Upper lobe of right lung (tissue), 1 donor: ENCODE measurements at regions not wholly inside any gene's neighbourhood (a gene's known extent, or its start where the extent isn't known, plus 50 kb on each side); places are given as distances from the start of the nearest gene placed in this dataset.
"Not testable (repeated sequence)": the region's sequence is repeated elsewhere in the genome, so short reads cannot be mapped to it uniquely, and the experiment has no call there.

Source experiments
- ATAC-seq: fragments of 200-7000 bp; cut with Tn5 transposase; one replicate; pipeline ENCODE4 v1.9.1; 2020; ENCODE audit warnings: mild to moderate bottlenecking, moderate library complexity
- DNase-seq: peaks from one replicate; pipeline ENCODE4 v3.0.0-alpha.2; 2020
- H3K27ac ChIP-seq: fragments of 200-600 bp; one replicate; pipeline ENCODE4 v1.8.0; 2022
- H3K27me3 ChIP-seq: fragments of 200-600 bp; one replicate; pipeline ENCODE4 v1.8.0; 2022; ENCODE audit warnings: mild to moderate bottlenecking
- H3K36me3 ChIP-seq: fragments of 200-600 bp; one replicate; pipeline ENCODE4 v1.8.0; 2022
- H3K4me1 ChIP-seq: fragments of 200-600 bp; one replicate; pipeline ENCODE4 v1.8.0; 2022
- H3K4me3 ChIP-seq: fragments of 200-600 bp; one replicate; pipeline ENCODE4 v1.8.0; 2022; ENCODE audit warnings: mild to moderate bottlenecking
- H3K9me3 ChIP-seq: fragments of 200-600 bp; one replicate; pipeline ENCODE4 v1.8.0; 2022
- CTCF ChIP-seq: fragments of 200-600 bp; IDR thresholded peaks from one replicate; pipeline ENCODE4 v1.8.0; 2022; ENCODE audit warnings: antibody characterized with exemption
- intact Hi-C: fragments of 100-400 bp; cut with DNase I; formaldehyde crosslinking; loops from one replicate; pipeline ENCODE4 v1.11.0; 2022
- donor health status: DM: no; HTN: yes; CAD: no; lungs with severe emphysema.

- H3K4me1 ChIP-seq, result no peaks in the 10 kb centered on the region
- no peak for TF ChIP-seq CTCF
- no peaks in the 10 kb centered on the region for H3K27me3 ChIP-seq
- H3K4me3 ChIP-seq, result no peak overlapping the region
- intact Hi-C loops, result no loop called here
- H3K36me3 ChIP-seq, result no peaks in the 10 kb centered on the region
- DNase-seq (no peak), ATAC-seq (no peak)
- no peak overlapping the region for H3K27ac ChIP-seq
- H3K9me3 ChIP-seq, result no peaks in the 10 kb centered on the region
These were observed 147.4 kb downstream of the ALDH8A1 start for GRCh38 chr6:134802426-134803058.

GRCh38 chr6:134797400-134798113 lies 152.3 kb downstream of the ALDH8A1 start:
- no peak for ATAC-seq
- intact Hi-C loops, result no loop called here
- H3K27ac ChIP-seq, result no peak overlapping the region

GRCh38 chr6:134795691-134796090 lies 154.2 kb downstream of the ALDH8A1 start:
- TF ChIP-seq CTCF, result no peak
- Histone ChIP-seq H3K4me3 (no peak overlapping the region), H3K36me3 (no peaks in the 10 kb centered on the region), H3K27ac (no peak overlapping the region), H3K4me1 (no peaks in the 10 kb centered on the region), H3K27me3 (no peaks in the 10 kb centered on the region), H3K9me3 (peaks cover 14% of the 10 kb centered on the region)
- no peak for ATAC-seq
- no peak for DNase-seq
- intact Hi-C loops, result no loop called here

More at GRCh38 chr6:134797400-134798113, 152.3 kb downstream of the ALDH8A1 start:
- no peak for DNase-seq
- TF ChIP-seq CTCF, result no peak
- no peaks in the 10 kb centered on the region for H3K4me1 ChIP-seq
- H3K27me3 ChIP-seq, result no peaks in the 10 kb centered on the region
- no peaks in the 10 kb centered on the region for H3K36me3 ChIP-seq
- H3K4me3 ChIP-seq, result no peak overlapping the region
- H3K9me3 ChIP-seq, result no peaks in the 10 kb centered on the region

GRCh38 chr6:134795001-134795400 lies 154.9 kb downstream of the ALDH8A1 start:
- intact Hi-C loops, result no loop called here
- ATAC-seq, result no peak

GRCh38 chr6:134791243-134791843 lies 158.6 kb downstream of the ALDH8A1 start:
- not testable (repeated sequence) for H3K36me3 ChIP-seq

More at GRCh38 chr6:134795001-134795400, 154.9 kb downstream of the ALDH8A1 start:
- Histone ChIP-seq H3K4me1 (no peaks in the 10 kb centered on the region), H3K27me3 (no peaks in the 10 kb centered on the region), H3K4me3 (no peak overlapping the region), H3K9me3 (peaks cover 14% of the 10 kb centered on the region), H3K27ac (no peak overlapping the region), H3K36me3 (no peaks in the 10 kb centered on the region)
- no peak for DNase-seq
- TF ChIP-seq CTCF, result no peak

GRCh38 chr6:134787261-134787877 lies 162.5 kb downstream of the ALDH8A1 start:
- no peak for TF ChIP-seq CTCF
- no peaks in the 10 kb centered on the region for H3K27me3 ChIP-seq
- DNase-seq, result no peak
- no peaks in the 10 kb centered on the region for H3K4me1 ChIP-seq
- no peak for ATAC-seq
- peaks cover 14% of the 10 kb centered on the region for H3K9me3 ChIP-seq
- no peak overlapping the region for H3K4me3 ChIP-seq
- H3K36me3 ChIP-seq, result no peaks in the 10 kb centered on the region
- intact Hi-C loops, result no loop called here
- no peak overlapping the region for H3K27ac ChIP-seq

More at GRCh38 chr6:134791243-134791843, 158.6 kb downstream of the ALDH8A1 start:
- H3K27me3 ChIP-seq, intact Hi-C loops, DNase-seq, H3K27ac ChIP-seq, H3K4me3 ChIP-seq, H3K4me1 ChIP-seq, ATAC-seq: not testable (repeated sequence)
- peaks cover 14% of the 10 kb centered on the region for H3K9me3 ChIP-seq
